GM23338 (cell line): ENCODE measurements at regions not wholly inside any gene's neighbourhood (a gene's known extent, or its start where the extent isn't known, plus 50 kb on each side); places are given as distances from the start of the nearest gene placed in this dataset.

Experiments
- ATAC-seq: fragments of 200-7000 bp; cut with Tn5 transposase; 3 replicates; pipeline ENCODE4 v1.9.1; 2020
- DNase-seq: peaks from one replicate; pipeline ENCODE4 v3.0.0-alpha.2; 2015; ENCODE audit warnings: low spot score
- H2AFZ ChIP-seq: fragments of 200-600 bp; sonication (generic); 2 replicates; pipeline ENCODE4 v1.8.0; 2016; ENCODE audit warnings: antibody characterized with exemption, mild to moderate bottlenecking, moderate library complexity
- H3F3A ChIP-seq: fragments of 200-600 bp; sonication (generic); replicated peaks from 2 replicates; pipeline ENCODE4 v1.8.0; 2017; ENCODE audit warnings: antibody characterized with exemption, mixed run types, low read depth
- H3K27ac ChIP-seq: fragments of 200-600 bp; sonication (generic); 2 replicates; pipeline ENCODE4 v1.6.1; 2016; ENCODE audit warnings: low read depth
- H3K27me3 ChIP-seq: fragments of 200-600 bp; sonication (generic); 2 replicates; pipeline ENCODE4 v1.8.0; 2016; ENCODE audit warnings: mild to moderate bottlenecking, mixed run types, moderate library complexity; ENCODE audit not compliant: insufficient read depth
- H3K36me3 ChIP-seq: fragments of 200-600 bp; sonication (generic); 2 replicates; pipeline ENCODE4 v1.8.0; 2016; ENCODE audit warnings: mild to moderate bottlenecking; ENCODE audit not compliant: insufficient read depth
- H3K4me1 ChIP-seq: fragments of 200-600 bp; sonication (generic); 2 replicates; pipeline ENCODE4 v1.8.0; 2016; ENCODE audit warnings: mild to moderate bottlenecking, moderate library complexity; ENCODE audit not compliant: insufficient read depth
- H3K4me2 ChIP-seq: fragments of 200-600 bp; sonication (generic); 2 replicates; pipeline ENCODE4 v1.7.1; 2017; ENCODE audit warnings: mixed run types
- H3K4me3 ChIP-seq: fragments of 200-600 bp; sonication (generic); 2 replicates; pipeline ENCODE4 v1.6.1; 2016; ENCODE audit warnings: mixed run types
- H3K79me2 ChIP-seq: fragments of 200-600 bp; sonication (generic); replicated peaks from 2 replicates; pipeline ENCODE4 v1.8.0; 2017; ENCODE audit warnings: mild to moderate bottlenecking; ENCODE audit not compliant: insufficient read depth
- H3K9me2 ChIP-seq: fragments of 200-600 bp; sonication (generic); 2 replicates; pipeline ENCODE4 v1.8.0; 2017; ENCODE audit not compliant: insufficient read depth
- H4K20me1 ChIP-seq: fragments of 200-600 bp; sonication (generic); replicated peaks from 2 replicates; pipeline ENCODE4 v1.8.0; 2017; ENCODE audit warnings: mild to moderate bottlenecking; ENCODE audit not compliant: insufficient read depth
- H3K27ac Mint-ChIP-seq: 2 replicates; pipeline ENCODE4 v1.8.0; 2020; ENCODE audit warnings: inconsistent platforms, mild to moderate bottlenecking, moderate library complexity, mixed read lengths
- H3K27me3 Mint-ChIP-seq: 3 replicates; pipeline ENCODE4 v1.8.0; 2022; ENCODE audit warnings: low read depth, mild to moderate bottlenecking, moderate library complexity, mixed read lengths, inconsistent platforms; ENCODE audit not compliant: insufficient read depth, poor library complexity
- H3K36me3 Mint-ChIP-seq: 3 replicates; pipeline ENCODE4 v1.8.0; 2021; ENCODE audit warnings: low read depth, mild to moderate bottlenecking, inconsistent platforms, moderate library complexity, mixed read lengths
- H3K4me1 Mint-ChIP-seq: 3 replicates; pipeline ENCODE4 v1.8.0; 2020; ENCODE audit warnings: mild to moderate bottlenecking, inconsistent platforms, mixed read lengths
- H3K4me3 Mint-ChIP-seq: 3 replicates; pipeline ENCODE4 v1.8.0; 2021; ENCODE audit warnings: moderate library complexity, mild to moderate bottlenecking, inconsistent platforms, mixed read lengths
- H3K9me3 Mint-ChIP-seq: 3 replicates; pipeline ENCODE4 v1.8.0; 2020; ENCODE audit warnings: moderate library complexity, mild to moderate bottlenecking, inconsistent platforms, mixed read lengths
- CREB1 ChIP-seq: fragments of 250-450 bp; sonication (Bioruptor Pico); IDR thresholded peaks from 2 replicates; pipeline ENCODE4 v1.5.0; 2020; ENCODE audit warnings: low read depth, mild to moderate bottlenecking, moderate library complexity
- ETS1 ChIP-seq: IDR thresholded peaks from 2 replicates; pipeline ENCODE4 v1.6.1; 2016; ENCODE audit warnings: antibody characterized with exemption
- EZH2 ChIP-seq: fragments of 200-600 bp; sonication (generic); IDR thresholded peaks from one replicate; pipeline ENCODE4 v1.8.0; 2017; ENCODE audit warnings: antibody characterized with exemption, mild to moderate bottlenecking, low read depth; ENCODE audit not compliant: unreplicated experiment
- EZH2phosphoT487 ChIP-seq: fragments of 200-600 bp; sonication (generic); IDR thresholded peaks from one replicate; pipeline ENCODE4 v1.8.1; 2018; ENCODE audit warnings: antibody characterized with exemption; ENCODE audit not compliant: unreplicated experiment
- JUNB ChIP-seq: IDR thresholded peaks from one replicate; pipeline ENCODE4 v1.6.1; 2016; ENCODE audit warnings: antibody characterized with exemption; ENCODE audit not compliant: unreplicated experiment
- NANOG ChIP-seq: IDR thresholded peaks from 2 replicates; pipeline ENCODE4 v1.6.1; 2016; ENCODE audit warnings: antibody characterized with exemption, borderline replicate concordance
- POLR2AphosphoS5 ChIP-seq: IDR thresholded peaks from 2 replicates; pipeline ENCODE4 v1.6.1; 2016; ENCODE audit warnings: antibody characterized with exemption, low read depth
- REST ChIP-seq: IDR thresholded peaks from one replicate; pipeline ENCODE4 v1.6.1; 2018; ENCODE audit warnings: antibody characterized with exemption; ENCODE audit not compliant: unreplicated experiment
- STAT1 ChIP-seq: IDR thresholded peaks from one replicate; pipeline ENCODE4 v1.6.1; 2016; ENCODE audit warnings: antibody characterized with exemption; ENCODE audit not compliant: unreplicated experiment
- ZNF114 ChIP-seq: fragments of 250-450 bp; sonication (Bioruptor Pico); IDR thresholded peaks from 2 replicates; pipeline ENCODE4 v1.5.0; 2020; ENCODE audit warnings: mild to moderate bottlenecking, moderate library complexity
- ZNF331 ChIP-seq: fragments of 250-450 bp; sonication (Bioruptor Pico); IDR thresholded peaks from 2 replicates; pipeline ENCODE4 v1.5.0; 2020; ENCODE audit warnings: low read depth, mild to moderate bottlenecking, moderate library complexity
- ZNF462 ChIP-seq: fragments of 250-450 bp; sonication (Bioruptor Pico); IDR thresholded peaks from 2 replicates; pipeline ENCODE4 v1.5.0; 2020; ENCODE audit warnings: mild to moderate bottlenecking, moderate library complexity
- TF ChIP-seq, protein P1 (sequence below), 2 experiments: fragments of 200-600 bp in 1 of 2; sonication (generic) in 1 of 2; conservative IDR thresholded peaks; 2 replicates each; pipeline versions ENCODE4 v1.5.1 to v1.6.1; 2016 to 2017; ENCODE audit warnings: antibody characterized with exemption in 2 of 2, low read depth in 2 of 2, mild to moderate bottlenecking in 2 of 2, moderate library complexity in 1 of 2

GRCh38 chr5:159861086-159861485 is 55.2 kb upstream of the ADRA1B start:
- H3K9me3 Mint-ChIP-seq: no peaks in the 10 kb centered on the region
- H3K27me3 Mint-ChIP-seq: peaks cover 5% of the 10 kb centered on the region
- Histone ChIP-seq H3K27ac (no peak overlapping the region), H3F3A (no peaks in the 10 kb centered on the region), H3K36me3 (no peaks in the 10 kb centered on the region), H3K79me2 (no peaks in the 10 kb centered on the region), H3K27me3 (no peaks in the 10 kb centered on the region), H4K20me1 (no peaks in the 10 kb centered on the region), H3K4me3 (no peak overlapping the region), H3K4me2 (no peak overlapping the region), H2AFZ (no peak overlapping the region), H3K9me2 (peaks cover 4% of the 10 kb centered on the region; the same call in 1 of the 2 replicates), H3K4me1 (no peaks in the 10 kb centered on the region)
- H3K27ac Mint-ChIP-seq: no peak overlapping the region
- no peak overlapping the region for H3K4me3 Mint-ChIP-seq
- H3K36me3 Mint-ChIP-seq: no peaks in the 10 kb centered on the region
- no peak for TF ChIP-seq ZNF462 (CRISPR knock-in tag)
- TF ChIP-seq CREB1 (CRISPR knock-in tag): no peak
- no peak for TF ChIP-seq REST
- no peak for TF ChIP-seq ZNF331 (CRISPR knock-in tag)
- no peak for TF ChIP-seq NANOG
- TF ChIP-seq JUNB: no peak
- TF ChIP-seq STAT1: no peak
- no peak for TF ChIP-seq ETS1
- TF ChIP-seq EZH2phosphoT487: no peak
- TF ChIP-seq, protein P1, sequence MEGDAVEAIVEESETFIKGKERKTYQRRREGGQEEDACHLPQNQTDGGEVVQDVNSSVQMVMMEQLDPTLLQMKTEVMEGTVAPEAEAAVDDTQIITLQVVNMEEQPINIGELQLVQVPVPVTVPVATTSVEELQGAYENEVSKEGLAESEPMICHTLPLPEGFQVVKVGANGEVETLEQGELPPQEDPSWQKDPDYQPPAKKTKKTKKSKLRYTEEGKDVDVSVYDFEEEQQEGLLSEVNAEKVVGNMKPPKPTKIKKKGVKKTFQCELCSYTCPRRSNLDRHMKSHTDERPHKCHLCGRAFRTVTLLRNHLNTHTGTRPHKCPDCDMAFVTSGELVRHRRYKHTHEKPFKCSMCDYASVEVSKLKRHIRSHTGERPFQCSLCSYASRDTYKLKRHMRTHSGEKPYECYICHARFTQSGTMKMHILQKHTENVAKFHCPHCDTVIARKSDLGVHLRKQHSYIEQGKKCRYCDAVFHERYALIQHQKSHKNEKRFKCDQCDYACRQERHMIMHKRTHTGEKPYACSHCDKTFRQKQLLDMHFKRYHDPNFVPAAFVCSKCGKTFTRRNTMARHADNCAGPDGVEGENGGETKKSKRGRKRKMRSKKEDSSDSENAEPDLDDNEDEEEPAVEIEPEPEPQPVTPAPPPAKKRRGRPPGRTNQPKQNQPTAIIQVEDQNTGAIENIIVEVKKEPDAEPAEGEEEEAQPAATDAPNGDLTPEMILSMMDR (conservative IDR thresholded peaks at IDR 0.05; ENCODE audit: low read depth in 2 of 2): no peak
- no peak for TF ChIP-seq POLR2AphosphoS5
- no peak for TF ChIP-seq ZNF114 (CRISPR knock-in tag)
- TF ChIP-seq EZH2: no peak
- no peaks in the 10 kb centered on the region for H3K4me1 Mint-ChIP-seq
- ATAC-seq: no peak
- DNase-seq: no peak
